Renal cortex interstitium (tissue), 11 donors: ENCODE measurements at regions not wholly inside any gene's neighbourhood (a gene's known extent, or its start where the extent isn't known, plus 50 kb on each side); places are given as distances from the start of the nearest gene placed in this dataset.
"Not testable (repeated sequence)": the region's sequence is repeated elsewhere in the genome, so short reads cannot be mapped to it uniquely, and the experiment has no call there.

Experiments
- DNase-seq, 11 donors: peaks; one replicate each; pipeline ENCODE4 v3.0.0-alpha.2; 2013; ENCODE audit warnings: low read depth in 9 of 11, low spot score in 4 of 11; ENCODE audit errors: extremely low read depth in 1 of 11

- no peak for DNase-seq
Observed at GRCh38 chr9:2378816-2379215, 242.8 kb upstream of the VLDLR start.

GRCh38 chr9:2384741-2385140 is 236.8 kb upstream of the VLDLR start:
- no peak for DNase-seq

GRCh38 chr9:2385746-2386145 is 235.8 kb upstream of the VLDLR start:
- no peak for DNase-seq

- DNase-seq, result no peak
Observed at GRCh38 chr9:2386566-2386965, 235.0 kb upstream of the VLDLR start.

GRCh38 chr9:2387166-2387565 is 234.4 kb upstream of the VLDLR start:
- no peak for DNase-seq

- no peak for DNase-seq
Observed at GRCh38 chr9:2389404-2389803, 232.2 kb upstream of the VLDLR start.

GRCh38 chr9:2390028-2390427 is 231.6 kb upstream of the VLDLR start:
- DNase-seq, result no peak

- DNase-seq, result not testable (repeated sequence)
Observed at GRCh38 chr9:2391509-2392132, 230.0 kb upstream of the VLDLR start.

GRCh38 chr9:2394087-2394741 is 227.4 kb upstream of the VLDLR start:
- DNase-seq, result not testable (repeated sequence)

- no peak for DNase-seq
Observed at GRCh38 chr9:2395814-2396612, 225.6 kb upstream of the VLDLR start.

GRCh38 chr9:2396622-2397285 is 224.8 kb upstream of the VLDLR start:
- no peak for DNase-seq

GRCh38 chr9:2397875-2398274 is 223.7 kb upstream of the VLDLR start:
- DNase-seq, result not testable (repeated sequence)

- not testable (repeated sequence) for DNase-seq
Observed at GRCh38 chr9:2401746-2402145, 219.8 kb upstream of the VLDLR start.

GRCh38 chr9:2403701-2404100 is 217.9 kb upstream of the VLDLR start:
- DNase-seq, result no peak

GRCh38 chr9:2406252-2406651 is 215.3 kb upstream of the VLDLR start:
- no peak for DNase-seq

GRCh38 chr9:2407450-2407849 is 214.1 kb upstream of the VLDLR start:
- no peak for DNase-seq

- DNase-seq, result no peak
Observed at GRCh38 chr9:2411459-2412215, 209.9 kb upstream of the VLDLR start.

- peak in 7 of 11 donors; percentile 21 to 63 (median 50) for DNase-seq
Observed at GRCh38 chr9:2413160-2413805, 208.3 kb upstream of the VLDLR start.

GRCh38 chr9:2414465-2414864 is 207.1 kb upstream of the VLDLR start:
- no peak for DNase-seq
